OCI-LY1 (cell line): ENCODE measurements at regions not wholly inside any gene's neighbourhood (a gene's known extent, or its start where the extent isn't known, plus 50 kb on each side); places are given as distances from the start of the nearest gene placed in this dataset.

Source experiments
- H2AFZ ChIP-seq: fragments of 200-600 bp; sonication (generic), shearing (Covaris generic); 2 replicates; pipeline ENCODE4 v1.6.0; 2014; ENCODE audit warnings: antibody characterized with exemption, mild to moderate bottlenecking, low read length
- H3F3A ChIP-seq: fragments of 200-600 bp; sonication (generic), shearing (Covaris generic); 2 replicates; pipeline ENCODE4 v1.6.0; 2014; ENCODE audit warnings: mild to moderate bottlenecking, antibody characterized with exemption, low read length, moderate library complexity; ENCODE audit not compliant: insufficient read depth
- H3K27ac ChIP-seq: fragments of 200-600 bp; sonication (generic); 2 replicates; pipeline ENCODE4 v1.5.1; 2014; ENCODE audit warnings: low read length, mixed run types, mild to moderate bottlenecking, low read depth; ENCODE audit not compliant: poor library complexity, severe bottlenecking
- H3K27me3 ChIP-seq: fragments of 200-600 bp; sonication (generic); 2 replicates; pipeline ENCODE4 v1.6.0; 2014; ENCODE audit warnings: antibody characterized with exemption, mild to moderate bottlenecking, low read length, moderate library complexity; ENCODE audit not compliant: insufficient read depth
- H3K36me3 ChIP-seq: fragments of 200-600 bp; sonication (generic); 2 replicates; pipeline ENCODE4 v1.6.1; 2014; ENCODE audit warnings: mild to moderate bottlenecking, antibody characterized with exemption, low read length, moderate library complexity, mixed read lengths; ENCODE audit not compliant: insufficient read depth
- H3K4me1 ChIP-seq: fragments of 200-600 bp; sonication (generic); 2 replicates; pipeline ENCODE4 v1.5.1; 2014; ENCODE audit warnings: mild to moderate bottlenecking, low read length, moderate library complexity; ENCODE audit not compliant: insufficient read depth, severe bottlenecking
- H3K4me2 ChIP-seq: fragments of 200-600 bp; sonication (generic), shearing (Covaris generic); 2 replicates; pipeline ENCODE4 v1.6.1; 2014; ENCODE audit warnings: low read length
- H3K4me3 ChIP-seq: fragments of 200-600 bp; sonication (generic); 2 replicates; pipeline ENCODE4 v1.5.1; 2014; ENCODE audit warnings: low read length, low read depth, mild to moderate bottlenecking, mixed read lengths; ENCODE audit not compliant: poor library complexity, severe bottlenecking
- H3K79me2 ChIP-seq: fragments of 200-600 bp; shearing (Covaris generic); 2 replicates; pipeline ENCODE4 v1.6.1; 2016; ENCODE audit warnings: mixed run types, low read length, mixed read lengths; ENCODE audit not compliant: insufficient read depth
- H3K9ac ChIP-seq: fragments of 200-600 bp; sonication (generic), shearing (Covaris generic); 2 replicates; pipeline ENCODE4 v1.6.1; 2014; ENCODE audit warnings: mild to moderate bottlenecking, low read length, mixed read lengths
- H3K9me2 ChIP-seq: fragments of 200-600 bp; sonication (generic), shearing (Covaris generic); 2 replicates; pipeline ENCODE4 v1.6.1; 2014; ENCODE audit warnings: low read depth, mild to moderate bottlenecking, low read length, mixed read lengths
- H3K9me3 ChIP-seq: fragments of 200-600 bp; shearing (Covaris generic); 2 replicates; pipeline ENCODE4 v1.6.1; 2014; ENCODE audit warnings: low read length, mixed read lengths
- H4K20me1 ChIP-seq: fragments of 200-600 bp; sonication (generic), shearing (Covaris generic); 2 replicates; pipeline ENCODE4 v1.6.0; 2016; ENCODE audit warnings: mild to moderate bottlenecking, low read length; ENCODE audit not compliant: insufficient read depth
- CTCF ChIP-seq: fragments of 200-600 bp; sonication (generic), shearing (Covaris generic); IDR thresholded peaks from 2 replicates; pipeline ENCODE4 v1.5.1; 2017; ENCODE audit warnings: mild to moderate bottlenecking, antibody characterized with exemption, low read length, moderate library complexity, mixed read lengths
- EZH2 ChIP-seq: fragments of 200-600 bp; sonication (generic), shearing (Covaris generic); IDR thresholded peaks from 2 replicates; pipeline ENCODE4 v1.8.0; 2017; ENCODE audit warnings: borderline replicate concordance, mixed run types, mild to moderate bottlenecking, antibody characterized with exemption, low read length, moderate library complexity, mixed read lengths

- no peaks in the 10 kb centered on the region for H3F3A ChIP-seq
- H3K36me3 ChIP-seq, result no peaks in the 10 kb centered on the region
- TF ChIP-seq EZH2, result no peak
- no peak for TF ChIP-seq CTCF
- H3K4me1 ChIP-seq, result no peaks in the 10 kb centered on the region
- no peak overlapping the region for H3K27ac ChIP-seq
- no peak overlapping the region for H3K9ac ChIP-seq
- no peak overlapping the region for H3K4me3 ChIP-seq
- H3K9me3 ChIP-seq, result no peaks in the 10 kb centered on the region
- no peaks in the 10 kb centered on the region for H3K9me2 ChIP-seq
- no peaks in the 10 kb centered on the region for H3K79me2 ChIP-seq
- no peak overlapping the region for H2AFZ ChIP-seq
- no peaks in the 10 kb centered on the region for H3K27me3 ChIP-seq
- no peaks in the 10 kb centered on the region for H4K20me1 ChIP-seq
- no peak overlapping the region for H3K4me2 ChIP-seq
These were observed 157.3 kb upstream of the COL1A2 start for GRCh38 chr7:94237417-94237816.

GRCh38 chr7:94239661-94240234, 154.9 kb upstream of the COL1A2 start:
- H3K4me2 ChIP-seq, result no peak overlapping the region

GRCh38 chr7:94240902-94241301, 153.8 kb upstream of the COL1A2 start:
- Histone ChIP-seq H3K4me2 (no peak overlapping the region), H3K79me2 (no peaks in the 10 kb centered on the region), H3K27me3 (no peaks in the 10 kb centered on the region), H3K4me1 (no peaks in the 10 kb centered on the region), H3K4me3 (no peak overlapping the region), H3F3A (no peaks in the 10 kb centered on the region), H4K20me1 (no peaks in the 10 kb centered on the region), H3K27ac (no peak overlapping the region), H2AFZ (no peak overlapping the region), H3K9me3 (no peaks in the 10 kb centered on the region), H3K9me2 (no peaks in the 10 kb centered on the region), H3K36me3 (no peaks in the 10 kb centered on the region), H3K9ac (no peak overlapping the region)
- TF ChIP-seq CTCF (no peak), EZH2 (no peak)

More at GRCh38 chr7:94239661-94240234, 154.9 kb upstream of the COL1A2 start:
- TF ChIP-seq EZH2, result no peak
- H3K4me3 ChIP-seq, result no peak overlapping the region
- H3K9me3 ChIP-seq, result no peaks in the 10 kb centered on the region
- H3K4me1 ChIP-seq, result no peaks in the 10 kb centered on the region
- no peaks in the 10 kb centered on the region for H3K36me3 ChIP-seq
- no peaks in the 10 kb centered on the region for H3K9me2 ChIP-seq
- H2AFZ ChIP-seq, result no peak overlapping the region
- H3F3A ChIP-seq, result no peaks in the 10 kb centered on the region
- H4K20me1 ChIP-seq, result no peaks in the 10 kb centered on the region
- no peaks in the 10 kb centered on the region for H3K27me3 ChIP-seq
- H3K79me2 ChIP-seq, result no peaks in the 10 kb centered on the region
- no peak overlapping the region for H3K9ac ChIP-seq
- H3K27ac ChIP-seq, result no peak overlapping the region

GRCh38 chr7:94241402-94241925, 153.2 kb upstream of the COL1A2 start:
- no peak overlapping the region for H3K4me2 ChIP-seq

More at GRCh38 chr7:94241402-94241925, 153.2 kb upstream of the COL1A2 start:
- no peaks in the 10 kb centered on the region for H4K20me1 ChIP-seq
- H3F3A ChIP-seq, result no peaks in the 10 kb centered on the region
- no peak overlapping the region for H2AFZ ChIP-seq
- no peak overlapping the region for H3K4me3 ChIP-seq
- no peaks in the 10 kb centered on the region for H3K27me3 ChIP-seq
- H3K9me3 ChIP-seq, result no peaks in the 10 kb centered on the region
- no peaks in the 10 kb centered on the region for H3K36me3 ChIP-seq
- no peaks in the 10 kb centered on the region for H3K9me2 ChIP-seq
- TF ChIP-seq CTCF (no peak), EZH2 (no peak)
- no peaks in the 10 kb centered on the region for H3K79me2 ChIP-seq
- no peaks in the 10 kb centered on the region for H3K4me1 ChIP-seq
- no peak overlapping the region for H3K27ac ChIP-seq
- no peak overlapping the region for H3K9ac ChIP-seq
